B cell (primary cell): ENCODE measurements at regions not wholly inside any gene's neighbourhood (a gene's known extent, or its start where the extent isn't known, plus 50 kb on each side); places are given as distances from the start of the nearest gene placed in this dataset.

Source experiments
- ATAC-seq: fragments of 200-7000 bp; cut with Tn5 transposase; one replicate; pipeline ENCODE4 v1.10.0; 2021; ENCODE audit warnings: low read depth, mild to moderate bottlenecking, moderate number of reproducible peaks, moderate library complexity
- CTCF ChIA-PET: fragments of 350-600 bp; sonication (Branson Sonifier 250); formaldehyde crosslinking; loops from one replicate; lab custom pipeline; 2021; ENCODE audit warnings: antibody characterized with exemption, inconsistent platforms; lab: Charles Lee
- POLR2A ChIA-PET: fragments of 350-600 bp; sonication (Branson Sonifier 250); formaldehyde crosslinking; loops from one replicate; lab custom pipeline; 2021; ENCODE audit warnings: antibody characterized with exemption; lab: Charles Lee
- DNase-seq: peaks from one replicate; pipeline ENCODE4 v3.0.0; 2013
- H2AFZ ChIP-seq: 2 replicates; pipeline ENCODE4 v1.6.1; 2012; ENCODE audit warnings: mild to moderate bottlenecking, low read depth, low read length; ENCODE audit not compliant: insufficient read depth, poor library complexity, severe bottlenecking
- H3K27ac ChIP-seq, 2 donors: 1 replicate in 1 of 2; 2 replicates in 1 of 2; pipeline ENCODE4 v1.5.1; 2012 to 2013; ENCODE audit warnings: low read length in 2 of 2, mild to moderate bottlenecking in 2 of 2, moderate library complexity in 1 of 2
- H3K27me3 ChIP-seq, 4 experiments: fragments of 200-600 bp in 1 of 4; sonication (generic) in 1 of 4; replicated peaks in 1 of 4; 1 replicate in 2 of 4; 2 replicates in 2 of 4; pipeline versions ENCODE4 v1.6.1 to v1.7.0; 2013 to 2016; ENCODE audit warnings: low read length in 3 of 4, mild to moderate bottlenecking in 2 of 4, mixed read lengths in 1 of 4, moderate library complexity in 1 of 4; ENCODE audit not compliant: insufficient read depth in 4 of 4, control insufficient read depth in 3 of 4; ENCODE audit errors: control extremely low read depth in 1 of 4
- H3K36me3 ChIP-seq, 2 experiments: replicated peaks in 1 of 2; 1 replicate in 1 of 2; 2 replicates in 1 of 2; pipeline versions ENCODE4 v1.6.1 to v1.7.1; 2013; ENCODE audit warnings: low read length in 1 of 2; ENCODE audit not compliant: insufficient read depth in 2 of 2, control insufficient read depth in 1 of 2; ENCODE audit errors: control extremely low read depth in 1 of 2, extremely low read depth in 1 of 2
- H3K4me1 ChIP-seq, 2 donors: fragments of 200-600 bp in 1 of 2; sonication (generic) in 1 of 2; 1 replicate in 1 of 2; 2 replicates in 1 of 2; pipeline versions ENCODE4 v1.5.1 to v1.6.1; 2013 to 2017; ENCODE audit warnings: low read length in 2 of 2; ENCODE audit not compliant: control insufficient read depth in 2 of 2, insufficient read depth in 2 of 2
- H3K4me2 ChIP-seq: replicated peaks from 2 replicates; pipeline ENCODE3; 2012; ENCODE audit warnings: mild to moderate bottlenecking, low read depth, low read length; ENCODE audit not compliant: poor library complexity, severe bottlenecking
- H3K4me3 ChIP-seq, 5 experiments: fragments of 200-600 bp in 1 of 5; sonication (generic) in 1 of 5; 1 replicate in 3 of 5; 2 replicates in 2 of 5; pipeline versions ENCODE4 v1.5.1 to v1.7.0; 2011 to 2016; ENCODE audit warnings: low read length in 4 of 5, mild to moderate bottlenecking in 4 of 5, low read depth in 2 of 5, control low read depth in 1 of 5, moderate library complexity in 1 of 5; ENCODE audit not compliant: insufficient read depth in 1 of 5; ENCODE audit errors: control extremely low read depth in 1 of 5, extremely low read depth in 1 of 5
- H3K79me2 ChIP-seq: fragments of 200-600 bp; sonication (generic); one replicate; pipeline ENCODE4 v1.6.0; 2016; ENCODE audit warnings: low read length; ENCODE audit not compliant: control insufficient read depth, insufficient read depth
- H3K9ac ChIP-seq: fragments of 200-600 bp; sonication (generic); 2 replicates; pipeline ENCODE4 v1.6.1; 2017; ENCODE audit warnings: mild to moderate bottlenecking, low read length, moderate library complexity
- H3K9me3 ChIP-seq, 3 donors: one replicate each; pipeline versions ENCODE4 v1.6.1 to v1.7.1; 2013; ENCODE audit warnings: low read length in 2 of 3; ENCODE audit not compliant: control insufficient read depth in 2 of 3, insufficient read depth in 1 of 3; ENCODE audit errors: control extremely low read depth in 1 of 3
- H4K20me1 ChIP-seq: 2 replicates; pipeline ENCODE4 v1.6.0; 2012; ENCODE audit warnings: mild to moderate bottlenecking, low read length; ENCODE audit not compliant: insufficient read depth, control insufficient read depth, poor library complexity, severe bottlenecking
- H3K27ac Mint-ChIP-seq: one replicate; pipeline ENCODE4 v1.8.0; 2021; ENCODE audit warnings: mixed read lengths
- H3K27me3 Mint-ChIP-seq: one replicate; pipeline ENCODE4 v1.8.0; 2021; ENCODE audit warnings: mixed read lengths
- H3K4me1 Mint-ChIP-seq: one replicate; pipeline ENCODE4 v1.8.0; 2021; ENCODE audit warnings: mixed read lengths
- H3K4me3 Mint-ChIP-seq: one replicate; pipeline ENCODE4 v1.8.0; 2021; ENCODE audit warnings: mixed read lengths
- H3K9me3 Mint-ChIP-seq: one replicate; pipeline ENCODE4 v1.8.0; 2022; ENCODE audit warnings: mixed read lengths; ENCODE audit not compliant: insufficient read depth
- EZH2 ChIP-seq: IDR thresholded peaks from 2 replicates; pipeline ENCODE4 v1.6.1; 2012; ENCODE audit warnings: borderline replicate concordance, low read depth, mild to moderate bottlenecking, moderate library complexity, low read length; ENCODE audit not compliant: insufficient read depth, poor library complexity, severe bottlenecking
- WGBS: methylation state at CpG from one replicate; pipeline ENCODE4 v1.1.5; 2013; ENCODE audit warnings: missing lambda C conversion rate; ENCODE audit not compliant: insufficient coverage; 5-methylcytosine and 5-hydroxymethylcytosine counted together
- intact Hi-C: fragments of 100-400 bp; cut with micrococcal nuclease; formaldehyde crosslinking; loops from one replicate; pipeline ENCODE4 v1.10.0; 2022
- TF ChIP-seq, protein P1 (sequence below): fragments of 200-600 bp; IDR thresholded peaks from one replicate; pipeline ENCODE4 v1.8.0; 2022; ENCODE audit warnings: antibody characterized with exemption, mild to moderate bottlenecking

GRCh38 chr18:14916851-14917250 is 168.9 kb downstream of the ANKRD30B start:
- no peaks in the 10 kb centered on the region for H3K4me1 ChIP-seq
- Mint-ChIP-seq H3K4me3 (no peak overlapping the region), H3K4me1 (no peaks in the 10 kb centered on the region), H3K9me3 (peaks cover 3% of the 10 kb centered on the region), H3K27ac (no peak overlapping the region), H3K27me3 (no peaks in the 10 kb centered on the region)
- 86% methylated on average over 6 of the region's 6 CpGs for WGBS
- no peak for TF ChIP-seq EZH2
- TF ChIP-seq, protein P1, sequence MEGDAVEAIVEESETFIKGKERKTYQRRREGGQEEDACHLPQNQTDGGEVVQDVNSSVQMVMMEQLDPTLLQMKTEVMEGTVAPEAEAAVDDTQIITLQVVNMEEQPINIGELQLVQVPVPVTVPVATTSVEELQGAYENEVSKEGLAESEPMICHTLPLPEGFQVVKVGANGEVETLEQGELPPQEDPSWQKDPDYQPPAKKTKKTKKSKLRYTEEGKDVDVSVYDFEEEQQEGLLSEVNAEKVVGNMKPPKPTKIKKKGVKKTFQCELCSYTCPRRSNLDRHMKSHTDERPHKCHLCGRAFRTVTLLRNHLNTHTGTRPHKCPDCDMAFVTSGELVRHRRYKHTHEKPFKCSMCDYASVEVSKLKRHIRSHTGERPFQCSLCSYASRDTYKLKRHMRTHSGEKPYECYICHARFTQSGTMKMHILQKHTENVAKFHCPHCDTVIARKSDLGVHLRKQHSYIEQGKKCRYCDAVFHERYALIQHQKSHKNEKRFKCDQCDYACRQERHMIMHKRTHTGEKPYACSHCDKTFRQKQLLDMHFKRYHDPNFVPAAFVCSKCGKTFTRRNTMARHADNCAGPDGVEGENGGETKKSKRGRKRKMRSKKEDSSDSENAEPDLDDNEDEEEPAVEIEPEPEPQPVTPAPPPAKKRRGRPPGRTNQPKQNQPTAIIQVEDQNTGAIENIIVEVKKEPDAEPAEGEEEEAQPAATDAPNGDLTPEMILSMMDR: no peak
- H3K36me3 ChIP-seq: no peaks in the 10 kb centered on the region
- no peak overlapping the region for H2AFZ ChIP-seq
- no peak for ATAC-seq
- ChIA-PET CTCF (no interaction called here), POLR2A (no interaction called here)
- no peaks in the 10 kb centered on the region for H4K20me1 ChIP-seq
- H3K79me2 ChIP-seq: no peaks in the 10 kb centered on the region
- no peak for DNase-seq
- H3K27me3 ChIP-seq: no peaks in the 10 kb centered on the region
- H3K4me2 ChIP-seq: no peak overlapping the region
- no peak overlapping the region for H3K9ac ChIP-seq
- intact Hi-C loops: no loop called here
- no peak overlapping the region for H3K27ac ChIP-seq
- peaks cover 0 to 12% (median 2%) of the 10 kb centered on the region in 3 donors for H3K9me3 ChIP-seq
- H3K4me3 ChIP-seq: no peak overlapping the region

GRCh38 chr18:14917311-14917710 is 169.3 kb downstream of the ANKRD30B start:
- DNase-seq (no peak), ATAC-seq (no peak)
- Histone ChIP-seq H3K4me1 (no peaks in the 10 kb centered on the region), H3K27me3 (no peaks in the 10 kb centered on the region), H3K4me2 (no peak overlapping the region), H3K9ac (no peak overlapping the region), H3K9me3 (peaks cover 0 to 12% (median 2%) of the 10 kb centered on the region in 3 donors), H2AFZ (no peak overlapping the region), H4K20me1 (no peaks in the 10 kb centered on the region), H3K79me2 (no peaks in the 10 kb centered on the region), H3K27ac (no peak overlapping the region), H3K4me3 (no peak overlapping the region), H3K36me3 (no peaks in the 10 kb centered on the region)
- WGBS: 78% methylated on average over 3 of the region's 3 CpGs
- ChIA-PET POLR2A (no interaction called here), CTCF (no interaction called here)
- H3K27ac Mint-ChIP-seq: no peak overlapping the region
- no peaks in the 10 kb centered on the region for H3K27me3 Mint-ChIP-seq
- intact Hi-C loops: no loop called here
- no peak for TF ChIP-seq EZH2
- TF ChIP-seq, protein P1: no peak
- H3K4me3 Mint-ChIP-seq: no peak overlapping the region
- peaks cover 3% of the 10 kb centered on the region for H3K9me3 Mint-ChIP-seq
- no peaks in the 10 kb centered on the region for H3K4me1 Mint-ChIP-seq
